RCC 7860 (cell line): ENCODE measurements at regions not wholly inside any gene's neighbourhood (a gene's known extent, or its start where the extent isn't known, plus 50 kb on each side); places are given as distances from the start of the nearest gene placed in this dataset.
"Not testable (repeated sequence)": the region's sequence is repeated elsewhere in the genome, so short reads cannot be mapped to it uniquely, and the experiment has no call there.

Source experiments
- DNase-seq: peaks from one replicate; pipeline ENCODE4 v3.0.0-alpha.2; 2015; ENCODE audit warnings: low spot score
- FAIRE-seq: peaks from 2 replicates; lab custom pipeline; 2012; peaks lifted over from hg19 to GRCh38; lab: Jason Lieb, UNC

- DNase-seq (no peak), FAIRE-seq (no peak)
Observed at GRCh38 chr2:64931246-64932115, 57.7 kb upstream of the SLC1A4 start.

DNA sequence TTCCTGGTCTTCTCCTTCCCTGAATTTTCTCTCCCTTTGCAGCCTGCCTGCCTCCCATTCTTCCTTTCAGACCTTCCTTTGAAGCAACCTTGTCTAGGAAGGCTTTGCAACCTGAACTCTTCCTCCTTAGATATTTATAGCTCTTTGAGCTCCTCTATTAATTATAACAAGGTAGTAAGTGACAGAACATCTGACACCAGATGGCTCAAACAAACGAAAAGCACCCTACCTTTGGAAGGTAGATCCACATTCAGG lies 57.2 kb upstream of the SLC1A4 start:
- no peak for DNase-seq
- FAIRE-seq = no peak

DNA sequence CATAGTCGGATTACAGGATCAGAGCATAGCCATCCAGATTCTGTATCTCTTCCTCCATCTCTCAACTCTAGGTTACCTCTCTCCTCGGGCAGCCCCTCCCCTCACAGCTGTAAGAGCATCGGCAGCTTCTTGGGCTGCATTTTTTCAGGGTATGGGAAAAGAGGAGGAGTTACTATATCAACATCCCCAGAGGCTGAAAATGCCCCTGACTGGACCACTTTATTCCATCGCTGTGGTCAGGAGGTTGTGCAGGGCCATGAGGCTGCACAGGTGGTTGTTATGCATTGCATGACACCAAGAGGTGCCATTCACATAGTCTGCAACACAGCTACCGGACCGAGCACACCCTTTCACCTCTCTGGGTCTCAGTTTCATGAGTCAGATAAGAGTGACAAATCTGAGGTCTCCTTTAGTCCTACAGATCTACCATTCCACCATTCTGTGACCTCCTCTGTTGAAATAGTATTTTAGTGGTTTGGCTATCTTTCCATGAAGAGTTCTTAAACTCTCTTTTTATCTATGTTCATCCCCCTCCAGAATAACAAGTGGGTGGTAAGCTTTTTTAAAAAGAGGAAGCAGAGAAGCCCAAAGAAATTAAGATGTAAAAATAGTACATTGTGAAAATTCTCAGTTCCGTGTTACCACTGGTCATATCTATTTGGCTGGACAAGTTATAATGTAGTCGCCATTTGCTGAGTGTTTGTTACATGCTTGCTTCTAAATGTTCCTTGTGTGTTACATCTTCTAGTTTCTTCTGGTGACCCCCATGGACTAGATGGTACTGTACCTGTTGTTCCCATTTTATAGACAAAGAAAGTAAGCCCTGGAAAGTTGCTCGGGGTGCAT lies 56.6 kb upstream of the SLC1A4 start:
- DNase-seq (no peak), FAIRE-seq (no peak)

- FAIRE-seq (no peak), DNase-seq (no peak)
Observed at GRCh38 chr2:64934530-64934929, 54.7 kb upstream of the SLC1A4 start.

DNA sequence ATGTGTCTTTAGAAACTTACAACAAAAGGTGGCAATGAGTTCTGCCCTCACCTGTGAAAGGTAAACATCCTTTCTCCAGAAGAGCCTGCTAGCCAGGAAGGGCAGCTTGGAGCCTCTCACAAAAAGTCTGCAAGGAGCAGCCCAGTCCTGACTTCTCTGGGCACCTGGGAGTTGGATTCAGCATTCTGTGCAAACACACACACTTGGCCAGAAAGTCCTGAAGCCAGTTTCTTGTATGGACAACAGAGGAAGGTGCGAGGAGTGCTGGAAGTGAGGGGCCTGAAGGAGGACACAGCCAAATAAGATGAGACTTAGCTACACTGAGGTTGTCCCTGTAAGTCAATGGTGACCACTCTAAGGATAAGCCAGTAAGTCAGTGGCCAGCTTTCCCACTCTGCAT lies 52.4 kb upstream of the SLC1A4 start:
- FAIRE-seq (no peak), DNase-seq (no peak)

- DNase-seq, FAIRE-seq: not testable (repeated sequence)
Observed at GRCh38 chr2:64937314-64937686, 51.9 kb upstream of the SLC1A4 start.

- no peak for FAIRE-seq
Observed at GRCh38 chr2:64937687-64938491, 51.3 kb upstream of the SLC1A4 start.

DNA sequence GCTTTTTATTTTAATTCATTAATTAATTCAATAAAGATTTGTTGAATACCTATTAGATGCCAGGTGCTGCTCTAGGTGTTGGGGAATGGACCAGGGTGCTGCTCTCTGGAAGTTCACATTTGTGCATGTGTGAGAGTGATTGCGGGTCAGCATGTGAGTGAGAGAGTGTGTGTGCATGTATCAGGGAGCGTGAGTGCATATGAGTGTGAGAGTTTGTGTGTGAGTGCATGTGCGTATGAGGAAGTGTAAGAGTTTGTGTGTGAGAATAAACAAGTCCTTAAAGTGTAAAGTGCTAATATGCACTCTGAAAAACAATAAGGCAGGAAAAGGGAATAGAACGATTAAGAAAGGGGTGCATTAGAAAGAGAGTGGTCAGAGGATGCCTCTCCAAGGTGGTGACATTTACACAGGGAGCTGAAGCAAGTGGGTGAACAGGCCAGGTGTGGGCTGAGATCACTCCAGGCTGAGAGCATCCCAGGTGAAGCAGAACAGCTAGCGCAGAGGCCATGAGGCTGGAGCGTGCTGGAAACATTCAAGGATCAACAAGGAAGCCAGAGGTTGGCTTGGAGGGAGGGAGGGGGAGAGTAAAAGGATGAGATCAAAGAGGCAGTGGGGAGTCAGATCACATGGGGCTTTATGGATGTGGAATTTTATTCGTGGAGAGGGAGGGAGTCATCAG lies 50.5 kb upstream of the SLC1A4 start:
- DNase-seq (no peak), FAIRE-seq (no peak)

More at GRCh38 chr2:64937687-64938491, 51.3 kb upstream of the SLC1A4 start:
- DNase-seq = no peak

GRCh38 chr2:64939332-64939917 lies 49.8 kb upstream of the SLC1A4 start:
- no peak for FAIRE-seq
- DNase-seq = no peak
